A673 (cell line): ENCODE measurements at regions not wholly inside any gene's neighbourhood (a gene's known extent, or its start where the extent isn't known, plus 50 kb on each side); places are given as distances from the start of the nearest gene placed in this dataset.

ENCODE experiments used
- BruUV-seq: library from RNA; stranded (reverse); fragments of 400-500 nt; replicated peaks from 2 replicates; lab custom pipeline; 2021; lab: Mats Ljungman, UMichigan
- CTCF ChIA-PET: fragments of 300-600 bp; sonication (Branson Sonifier 250); formaldehyde crosslinking; loops from one replicate; lab custom pipeline; 2022; ENCODE audit warnings: antibody characterized with exemption; lab: Charles Lee
- POLR2A ChIA-PET: fragments of 300-600 bp; sonication (Branson Sonifier 250); formaldehyde crosslinking; loops from one replicate; lab custom pipeline; 2022; ENCODE audit warnings: antibody characterized with exemption; ENCODE audit not compliant: low non-redundant PET; lab: Charles Lee
- DNase-seq: peaks from one replicate; pipeline ENCODE4 v3.0.0-alpha.2; 2015; ENCODE audit warnings: low spot score
- H3K27ac ChIP-seq: fragments of 200-600 bp; sonication (generic); 2 replicates; pipeline ENCODE4 v1.5.1; 2016; ENCODE audit warnings: mixed run types, low read depth, mild to moderate bottlenecking, mixed read lengths, antibody characterized with exemption, low read length; ENCODE audit not compliant: poor library complexity, severe bottlenecking
- H3K27me3 ChIP-seq: fragments of 200-600 bp; sonication (generic); replicated peaks from 2 replicates; pipeline ENCODE4 v1.6.1; 2017; ENCODE audit warnings: mixed run types, low read depth, mild to moderate bottlenecking, mixed read lengths, antibody characterized with exemption, low read length; ENCODE audit not compliant: insufficient read depth, poor library complexity
- H3K36me3 ChIP-seq: fragments of 200-600 bp; sonication (generic); 2 replicates; pipeline ENCODE4 v1.6.1; 2016; ENCODE audit warnings: mixed run types, mild to moderate bottlenecking, mixed read lengths, antibody characterized with exemption, low read length; ENCODE audit not compliant: insufficient read depth, poor library complexity, severe bottlenecking
- H3K4me1 ChIP-seq: fragments of 200-600 bp; sonication (generic); 2 replicates; pipeline ENCODE4 v1.6.1; 2017; ENCODE audit warnings: mixed run types, mild to moderate bottlenecking, mixed read lengths, antibody characterized with exemption, low read length; ENCODE audit not compliant: insufficient read depth, poor library complexity, severe bottlenecking
- H3K4me3 ChIP-seq: fragments of 200-600 bp; sonication (generic); 2 replicates; pipeline ENCODE4 v1.5.1; 2016; ENCODE audit warnings: low read depth, mixed run types, mild to moderate bottlenecking, mixed read lengths, low read length; ENCODE audit not compliant: poor library complexity, severe bottlenecking
- H3K9me3 ChIP-seq: fragments of 200-600 bp; sonication (generic); 2 replicates; pipeline ENCODE4 v1.6.1; 2016; ENCODE audit warnings: mixed run types, low read depth, mild to moderate bottlenecking, mixed read lengths, antibody characterized with exemption, low read length; ENCODE audit not compliant: poor library complexity, severe bottlenecking
- EZH2 ChIP-seq: fragments of 200-600 bp; sonication (generic); IDR thresholded peaks from 2 replicates; pipeline ENCODE4 v1.6.1; 2017; ENCODE audit warnings: borderline replicate concordance, low read depth, mild to moderate bottlenecking, mixed read lengths, antibody characterized with exemption, low read length; ENCODE audit not compliant: poor library complexity, severe bottlenecking
- intact Hi-C: fragments of 100-400 bp; cut with micrococcal nuclease; formaldehyde crosslinking; loops from one replicate; pipeline ENCODE4 v1.10.0; 2022; ENCODE audit not compliant: unreplicated experiment
- TF ChIP-seq, protein P1 (sequence below): fragments of 300-800, 200-600 bp; sonication (generic); conservative IDR thresholded peaks from 2 replicates; pipeline ENCODE4 v1.5.1; 2017; ENCODE audit warnings: low read depth, mild to moderate bottlenecking, antibody characterized with exemption, low read length, moderate library complexity, mixed read lengths

DNA sequence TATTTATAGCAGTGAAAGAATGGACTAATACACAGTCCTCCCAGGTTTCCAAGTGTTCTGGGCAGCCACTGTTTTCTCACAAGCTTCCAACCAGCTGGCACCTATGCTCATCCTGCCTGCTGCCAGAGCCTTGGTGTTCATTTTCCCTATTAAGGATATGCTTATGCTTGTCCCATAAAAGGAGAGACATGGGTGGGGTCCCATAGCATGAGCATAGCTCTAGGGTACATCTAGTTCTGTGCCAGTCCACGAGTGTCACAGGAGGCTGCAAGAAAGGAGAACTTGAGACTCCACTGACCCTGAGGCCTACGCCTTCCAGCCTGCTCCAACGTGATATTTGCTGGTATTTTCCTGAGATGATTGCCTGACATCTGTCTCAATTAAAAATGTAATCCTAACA lies 192.4 kb upstream of the PTGFR start:
- TF ChIP-seq, protein P1, sequence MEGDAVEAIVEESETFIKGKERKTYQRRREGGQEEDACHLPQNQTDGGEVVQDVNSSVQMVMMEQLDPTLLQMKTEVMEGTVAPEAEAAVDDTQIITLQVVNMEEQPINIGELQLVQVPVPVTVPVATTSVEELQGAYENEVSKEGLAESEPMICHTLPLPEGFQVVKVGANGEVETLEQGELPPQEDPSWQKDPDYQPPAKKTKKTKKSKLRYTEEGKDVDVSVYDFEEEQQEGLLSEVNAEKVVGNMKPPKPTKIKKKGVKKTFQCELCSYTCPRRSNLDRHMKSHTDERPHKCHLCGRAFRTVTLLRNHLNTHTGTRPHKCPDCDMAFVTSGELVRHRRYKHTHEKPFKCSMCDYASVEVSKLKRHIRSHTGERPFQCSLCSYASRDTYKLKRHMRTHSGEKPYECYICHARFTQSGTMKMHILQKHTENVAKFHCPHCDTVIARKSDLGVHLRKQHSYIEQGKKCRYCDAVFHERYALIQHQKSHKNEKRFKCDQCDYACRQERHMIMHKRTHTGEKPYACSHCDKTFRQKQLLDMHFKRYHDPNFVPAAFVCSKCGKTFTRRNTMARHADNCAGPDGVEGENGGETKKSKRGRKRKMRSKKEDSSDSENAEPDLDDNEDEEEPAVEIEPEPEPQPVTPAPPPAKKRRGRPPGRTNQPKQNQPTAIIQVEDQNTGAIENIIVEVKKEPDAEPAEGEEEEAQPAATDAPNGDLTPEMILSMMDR, result no peak
- no peak for TF ChIP-seq EZH2
- Histone ChIP-seq H3K27me3 (no peaks in the 10 kb centered on the region), H3K36me3 (no peaks in the 10 kb centered on the region), H3K27ac (no peak overlapping the region), H3K4me3 (no peak overlapping the region), H3K4me1 (no peaks in the 10 kb centered on the region), H3K9me3 (no peaks in the 10 kb centered on the region)
- CTCF ChIA-PET, result no interaction called here
- no peak for DNase-seq
- no TSS peak for BruUV-seq
- intact Hi-C loops, result no loop called here
- POLR2A ChIA-PET, result no interaction called here

DNA sequence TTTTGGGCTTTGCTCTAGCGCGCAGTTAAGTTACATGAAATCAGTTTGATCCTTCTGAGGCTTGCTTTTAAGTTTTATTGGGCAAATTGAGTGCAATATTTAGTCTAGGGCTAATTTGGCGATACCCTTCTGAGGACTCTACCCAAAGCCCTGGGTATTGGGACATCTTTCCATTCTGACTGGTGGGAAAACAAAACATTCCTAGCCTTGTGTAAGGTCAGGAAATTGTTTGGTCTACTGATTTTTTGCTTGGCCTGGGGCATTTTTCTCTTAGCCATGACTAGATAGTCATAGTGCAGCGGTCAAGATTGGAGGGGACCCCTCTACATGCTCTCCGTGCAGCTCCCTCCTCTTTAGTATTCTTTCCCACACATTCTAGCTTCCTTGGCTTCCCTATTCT lies 189.6 kb upstream of the PTGFR start:
- POLR2A ChIA-PET, result no interaction called here

DNA sequence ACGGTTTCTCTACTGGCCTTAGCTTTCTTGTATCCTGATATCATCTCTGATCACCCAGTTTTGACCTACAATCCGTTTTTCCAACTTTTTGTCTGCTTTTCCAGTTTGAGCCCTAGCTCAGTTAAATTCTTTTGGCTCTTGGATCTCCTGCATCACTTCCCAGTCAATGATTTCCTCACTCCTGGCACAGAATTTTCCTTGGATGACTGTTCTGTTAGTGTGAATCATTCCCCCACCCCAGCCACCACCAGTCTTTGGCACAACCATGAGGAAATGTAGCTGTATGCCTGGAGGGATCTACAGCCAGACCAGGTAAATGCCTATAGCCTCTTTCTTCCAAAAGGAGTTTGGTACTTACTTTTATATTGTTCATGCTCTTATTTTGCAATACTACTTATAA lies 187.2 kb upstream of the PTGFR start:
- H3K27ac ChIP-seq, result no peak overlapping the region
- no TSS peak for BruUV-seq
- no peaks in the 10 kb centered on the region for H3K9me3 ChIP-seq
- H3K4me1 ChIP-seq, result no peaks in the 10 kb centered on the region
- TF ChIP-seq, protein P1, result no peak
- no peak for TF ChIP-seq EZH2
- ChIA-PET CTCF (no interaction called here), POLR2A (no interaction called here)
- H3K36me3 ChIP-seq, result no peaks in the 10 kb centered on the region
- H3K4me3 ChIP-seq, result no peak overlapping the region
- no peaks in the 10 kb centered on the region for H3K27me3 ChIP-seq
- intact Hi-C loops, result no loop called here
- no peak for DNase-seq

More for the DNA sequence above, 189.6 kb upstream of the PTGFR start:
- H3K27ac ChIP-seq, result no peak overlapping the region
- DNase-seq, result no peak
- H3K9me3 ChIP-seq, result no peaks in the 10 kb centered on the region
- H3K4me1 ChIP-seq, result no peaks in the 10 kb centered on the region
- H3K36me3 ChIP-seq, result no peaks in the 10 kb centered on the region
- no peak overlapping the region for H3K4me3 ChIP-seq
- intact Hi-C loops, result no loop called here
- TF ChIP-seq EZH2, result no peak
- TF ChIP-seq, protein P1, result no peak
- CTCF ChIA-PET, result no interaction called here
- H3K27me3 ChIP-seq, result no peaks in the 10 kb centered on the region
- no TSS peak for BruUV-seq
